ENCODE measurements at regions not wholly inside any gene's neighbourhood (a gene's known extent, or its start where the extent isn't known, plus 50 kb on each side); places are given as distances from the start of the nearest gene placed in this dataset.
"Not testable (repeated sequence)": the region's sequence is repeated elsewhere in the genome, so short reads cannot be mapped to it uniquely, and the experiment has no call there.

DNA sequence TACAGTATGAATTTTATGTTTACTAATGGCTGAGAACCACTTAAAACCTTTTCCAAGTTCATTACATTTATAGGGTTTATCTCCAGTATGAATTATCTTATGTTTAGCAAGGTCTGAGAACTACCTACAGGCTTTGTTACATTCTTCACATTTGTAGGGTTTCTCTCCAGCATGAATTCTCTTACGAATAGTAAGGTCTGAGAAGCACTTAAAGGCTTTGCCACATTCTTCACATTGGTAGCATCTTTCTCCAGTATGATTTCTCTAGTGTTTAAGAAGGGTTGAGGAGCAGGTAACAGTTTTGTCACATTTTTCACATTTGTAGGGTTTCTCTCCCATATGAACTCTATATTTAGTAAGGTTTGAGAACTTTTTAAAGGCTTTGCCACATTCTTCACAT, 1127.4 kb downstream of the EFNA5 start:
- DNase-seq: no peak

GRCh38 chr5:106530150-106530549, 1140.6 kb downstream of the EFNA5 start:
- no peak for DNase-seq

GRCh38 chr5:106525438-106525837, 1145.3 kb downstream of the EFNA5 start:
- DNase-seq: no peak

DNA sequence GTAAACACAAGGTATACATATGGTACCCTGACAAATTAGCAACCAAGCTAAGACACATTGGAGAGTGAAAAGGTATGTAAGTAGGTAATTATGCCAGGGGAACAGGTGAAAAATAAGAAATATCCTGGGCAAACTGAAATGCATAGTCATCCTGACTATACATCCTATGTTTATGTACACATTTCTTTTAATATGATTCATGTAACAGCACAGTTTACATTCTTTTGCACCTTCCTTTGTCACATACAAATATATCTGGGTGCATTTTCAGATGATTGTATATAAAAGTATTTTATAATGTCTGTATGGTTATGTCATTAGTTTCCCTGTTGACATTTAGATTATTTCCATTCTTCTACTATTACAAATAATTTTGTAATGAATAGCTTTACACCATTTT, 1146.9 kb downstream of the EFNA5 start:
- DNase-seq: no peak

GRCh38 chr5:106522296-106522695, 1148.4 kb downstream of the EFNA5 start:
- peak; percentile 67 for DNase-seq

GRCh38 chr5:106521701-106522100, 1149.0 kb downstream of the EFNA5 start:
- no peak for DNase-seq

- DNase-seq: no peak
These were observed 1160.4 kb downstream of the EFNA5 start for GRCh38 chr5:106510321-106510720.

DNA sequence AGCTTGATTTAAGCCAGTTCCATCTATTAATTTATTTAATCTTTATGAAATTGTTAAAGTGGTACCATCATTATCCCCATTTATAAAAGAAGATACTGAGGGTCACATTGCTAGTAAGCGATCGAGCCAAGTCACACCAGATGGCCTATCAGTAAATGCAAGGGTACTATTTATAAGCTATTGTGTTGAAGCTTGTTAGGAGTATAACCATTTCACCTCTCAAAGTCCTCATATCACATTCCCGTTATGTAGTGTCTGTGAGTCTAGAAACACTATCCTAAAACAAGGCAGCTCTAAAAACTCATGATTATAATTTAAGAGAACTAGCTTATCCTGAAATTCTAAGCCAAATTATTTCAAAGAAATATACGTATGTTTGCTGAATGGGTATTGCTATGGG, 1161.8 kb downstream of the EFNA5 start:
- no peak for DNase-seq

DNA sequence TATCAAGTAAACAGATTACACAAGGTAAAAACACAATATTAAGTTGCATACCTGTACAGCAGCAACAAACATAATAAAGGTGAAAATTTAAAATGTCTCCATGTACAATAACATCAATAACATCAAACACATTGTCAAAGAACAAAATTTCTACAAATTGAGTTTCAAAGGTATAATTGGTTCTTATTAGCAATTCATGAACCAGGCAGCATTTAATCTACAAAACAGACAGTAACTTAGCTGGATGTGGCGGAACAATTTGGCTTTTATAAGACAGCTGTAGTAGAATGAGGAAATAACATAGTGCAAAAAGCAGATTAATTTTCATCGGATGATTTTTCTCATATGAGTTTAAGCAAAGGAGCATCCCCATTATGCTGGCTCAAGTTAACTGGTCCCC, 1176.8 kb downstream of the EFNA5 start:
- no peak for DNase-seq

DNA sequence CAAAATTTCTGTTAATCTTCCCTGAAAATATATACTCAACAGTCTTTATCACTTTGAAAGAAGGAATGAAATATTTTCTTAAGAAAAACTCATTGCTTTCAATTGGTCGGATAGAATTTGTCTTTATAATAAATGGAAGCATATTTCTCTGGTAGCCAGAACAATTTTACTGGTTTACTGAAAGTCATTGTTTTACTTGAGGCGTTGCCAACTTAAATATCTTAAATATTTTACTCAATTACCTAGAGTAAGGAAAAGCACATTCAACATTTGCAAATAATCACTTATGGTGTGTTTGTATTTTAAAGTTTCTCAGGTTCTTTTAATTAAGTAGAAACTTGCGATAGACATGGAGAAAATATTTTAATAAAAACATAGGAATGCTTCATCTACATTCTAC, 1181.7 kb downstream of the EFNA5 start:
- no peak for DNase-seq

DNA sequence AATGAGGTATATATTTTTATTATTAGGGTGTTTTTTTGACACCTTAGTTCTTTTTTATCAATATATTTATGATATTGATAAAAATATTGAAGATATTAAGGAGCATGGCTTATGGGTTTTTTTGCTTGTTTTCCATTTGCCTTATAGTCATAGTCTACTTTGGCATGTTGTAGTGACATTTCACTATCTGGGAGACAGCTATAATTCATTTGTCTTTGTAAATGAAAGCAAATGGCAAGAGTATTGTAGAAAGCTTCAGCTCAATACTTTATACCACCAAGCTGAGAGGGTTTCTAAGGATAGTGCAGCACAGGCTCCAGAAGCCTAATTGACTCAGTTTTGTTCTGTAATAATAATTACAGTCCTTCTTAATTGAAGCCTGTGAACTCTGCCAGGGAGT, 1182.3 kb downstream of the EFNA5 start:
- no peak for DNase-seq

DNA sequence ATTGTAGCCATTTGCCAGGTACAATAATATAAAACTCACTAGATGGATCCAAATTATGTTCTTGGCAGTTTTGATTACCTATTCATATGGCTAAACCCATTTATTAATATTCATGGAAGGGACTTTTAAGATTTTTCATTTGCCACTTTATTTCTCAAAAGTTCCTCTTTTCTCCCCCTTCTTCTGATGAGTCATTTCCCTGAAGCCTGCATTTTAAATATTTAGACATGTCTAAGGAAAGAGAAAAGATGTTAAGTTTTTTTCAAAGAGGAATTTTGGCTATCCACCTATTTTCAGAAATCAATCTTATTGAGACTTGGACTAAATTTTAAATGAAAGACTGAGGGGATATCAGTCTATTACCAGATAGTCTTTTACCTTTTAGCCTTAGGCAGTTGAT, 1189.4 kb downstream of the EFNA5 start:
- no peak for DNase-seq

DNA sequence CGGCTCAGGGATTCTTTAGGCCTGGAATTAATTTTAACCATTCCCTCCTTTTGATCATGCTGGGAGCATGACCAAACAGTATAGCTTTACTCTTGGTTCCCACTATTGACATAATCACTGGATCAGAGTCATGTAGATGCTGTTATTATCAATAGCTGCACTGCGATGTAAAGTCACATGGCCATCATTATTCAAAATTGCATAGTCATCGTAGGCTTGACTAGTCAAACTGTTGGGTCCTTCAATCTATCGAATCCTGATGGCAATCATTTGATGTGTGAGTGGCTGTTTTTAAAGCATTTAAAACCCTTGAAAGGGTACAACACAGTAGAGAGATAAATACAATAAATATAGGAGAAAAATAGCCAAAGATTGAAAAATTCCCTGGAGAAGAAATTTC, 1194.1 kb downstream of the EFNA5 start:
- DNase-seq: no peak

- DNase-seq: no peak
These were observed 1196.7 kb downstream of the EFNA5 start for GRCh38 chr5:106474066-106474465.

- DNase-seq: no peak
These were observed 1211.2 kb downstream of the EFNA5 start for GRCh38 chr5:106459541-106459940.

DNA sequence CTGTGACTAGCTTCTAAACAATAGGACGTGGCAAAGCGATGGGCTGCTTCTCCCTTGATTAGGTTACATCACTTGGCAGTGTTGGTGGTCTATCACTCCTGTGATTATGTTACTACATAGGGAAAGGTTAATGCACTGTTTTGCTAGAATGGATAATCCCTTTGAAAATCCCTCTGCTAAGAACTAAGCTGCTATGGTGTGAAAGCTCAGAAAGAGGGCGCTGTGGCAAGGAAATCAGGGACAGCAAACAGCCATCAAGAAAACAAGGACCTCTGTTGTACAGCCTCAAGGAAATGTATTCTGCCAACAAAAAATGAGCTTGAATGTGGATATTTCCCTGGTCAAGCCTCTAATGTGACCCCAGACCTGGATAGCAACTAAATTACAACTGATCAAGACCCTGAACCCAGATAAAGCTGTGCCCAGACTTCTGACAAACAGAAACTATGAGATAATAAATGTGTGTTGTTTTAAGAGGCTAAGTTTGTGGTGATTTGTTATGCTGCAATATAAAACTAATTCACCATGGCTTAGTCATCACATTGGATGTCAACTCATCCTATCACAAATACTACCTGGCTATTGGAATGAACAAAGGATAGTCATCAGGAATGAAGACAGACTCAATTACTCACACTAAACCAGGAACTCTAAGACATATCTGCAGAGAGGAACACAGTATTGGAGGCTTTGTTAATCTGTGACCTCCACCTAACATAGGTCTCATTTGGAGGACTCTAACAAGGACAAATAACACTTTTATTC, 1215.9 kb downstream of the EFNA5 start:
- DNase-seq: no peak

GRCh38 chr5:106454050-106454449, 1216.7 kb downstream of the EFNA5 start:
- DNase-seq: no peak

DNA sequence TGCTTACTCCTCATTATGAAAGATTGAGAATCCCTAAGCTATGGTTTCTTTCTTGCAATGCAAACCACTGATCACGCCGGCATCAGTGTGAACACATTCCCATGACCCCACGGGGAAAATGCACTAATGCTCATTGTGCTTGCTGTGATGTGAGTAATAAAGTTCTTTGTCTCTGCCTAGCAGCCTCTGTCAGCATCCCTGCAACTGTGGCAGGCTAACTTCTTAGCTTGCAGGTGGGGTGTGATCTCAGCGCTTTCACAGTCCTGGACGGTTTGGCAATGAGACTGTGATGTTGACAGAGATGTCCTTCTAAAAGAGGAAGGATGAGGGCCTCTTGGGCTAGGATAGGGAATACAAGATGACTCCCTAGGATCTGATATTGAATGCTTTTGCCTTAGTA, 1218.7 kb downstream of the EFNA5 start:
- DNase-seq: no peak

DNA sequence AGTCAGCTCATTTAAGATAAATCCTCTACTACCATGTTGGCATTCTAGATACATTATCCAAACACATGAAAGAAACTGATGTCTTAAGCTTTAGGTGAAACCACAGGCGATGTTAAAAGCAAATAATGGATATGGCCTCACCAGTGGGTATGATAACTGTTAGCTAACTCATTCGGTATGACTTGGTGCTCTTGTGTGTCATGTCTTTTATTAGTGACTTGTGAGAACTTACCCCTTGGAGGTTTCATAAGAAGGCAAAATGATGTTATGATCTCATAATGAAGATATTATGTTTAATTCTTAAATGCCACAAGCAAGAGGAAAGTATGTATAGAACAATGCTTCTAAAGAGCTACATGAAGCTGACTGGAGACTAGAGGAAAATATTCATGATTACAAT, 1227.0 kb downstream of the EFNA5 start:
- no peak for DNase-seq

DNA sequence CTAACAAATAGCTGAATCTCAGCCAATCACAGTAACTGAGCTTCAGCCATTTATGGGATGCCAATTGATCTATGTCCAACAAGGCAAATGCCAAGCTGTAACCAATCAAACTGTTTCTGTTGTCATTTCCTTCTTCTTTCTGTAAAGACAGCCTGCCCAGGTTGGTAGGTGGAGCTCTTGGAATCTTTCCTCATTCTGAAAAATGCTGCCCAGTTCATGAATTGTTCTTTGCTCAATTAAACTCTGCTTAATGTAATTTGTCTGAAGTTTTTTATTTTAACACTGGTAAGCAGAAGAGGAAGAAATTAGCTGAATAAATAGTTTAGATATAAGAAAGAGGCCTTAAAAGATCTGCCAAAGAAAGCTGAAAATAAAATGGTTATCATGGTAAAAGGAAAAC, 1235.6 kb downstream of the EFNA5 start:
- no peak for DNase-seq

GRCh38 chr5:106430733-106431132, 1240.0 kb downstream of the EFNA5 start:
- not testable (repeated sequence) for DNase-seq

GRCh38 chr5:106423109-106423897, 1247.4 kb downstream of the EFNA5 start:
- no peak for DNase-seq

- DNase-seq: no peak
These were observed 1250.6 kb downstream of the EFNA5 start for GRCh38 chr5:106420102-106420501.

- no peak for DNase-seq
These were observed 1252.5 kb downstream of the EFNA5 start for GRCh38 chr5:106418196-106418595.
